RPMI8226 (cell line): ENCODE measurements at regions not wholly inside any gene's neighbourhood (a gene's known extent, or its start where the extent isn't known, plus 50 kb on each side); places are given as distances from the start of the nearest gene placed in this dataset.

Source experiments
- DNase-seq: peaks from one replicate; pipeline ENCODE4 v3.0.0-alpha.2; 2015

DNA sequence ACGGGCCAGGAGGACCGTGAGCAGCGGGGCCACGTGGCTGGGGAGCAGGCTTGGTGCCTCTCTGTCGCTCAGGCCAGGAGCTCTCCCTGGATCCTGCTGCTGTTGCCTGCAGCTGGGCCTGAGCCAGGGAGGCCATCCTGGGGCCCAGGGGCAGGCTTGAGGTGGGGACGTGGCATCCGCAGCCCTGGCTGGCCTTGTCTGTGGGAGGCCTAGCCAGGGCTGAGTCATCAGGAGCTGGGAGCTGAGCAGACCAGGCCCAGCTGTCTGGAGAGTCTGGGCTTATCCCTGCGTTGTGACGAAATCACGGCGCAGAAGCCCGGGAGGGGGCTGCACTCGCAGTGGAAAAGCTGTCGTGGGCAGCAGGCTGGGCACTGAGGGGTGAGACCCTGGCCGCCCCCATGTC, 138.8 kb upstream of the COL5A1 start:
- DNase-seq, result peak; percentile 48

DNA sequence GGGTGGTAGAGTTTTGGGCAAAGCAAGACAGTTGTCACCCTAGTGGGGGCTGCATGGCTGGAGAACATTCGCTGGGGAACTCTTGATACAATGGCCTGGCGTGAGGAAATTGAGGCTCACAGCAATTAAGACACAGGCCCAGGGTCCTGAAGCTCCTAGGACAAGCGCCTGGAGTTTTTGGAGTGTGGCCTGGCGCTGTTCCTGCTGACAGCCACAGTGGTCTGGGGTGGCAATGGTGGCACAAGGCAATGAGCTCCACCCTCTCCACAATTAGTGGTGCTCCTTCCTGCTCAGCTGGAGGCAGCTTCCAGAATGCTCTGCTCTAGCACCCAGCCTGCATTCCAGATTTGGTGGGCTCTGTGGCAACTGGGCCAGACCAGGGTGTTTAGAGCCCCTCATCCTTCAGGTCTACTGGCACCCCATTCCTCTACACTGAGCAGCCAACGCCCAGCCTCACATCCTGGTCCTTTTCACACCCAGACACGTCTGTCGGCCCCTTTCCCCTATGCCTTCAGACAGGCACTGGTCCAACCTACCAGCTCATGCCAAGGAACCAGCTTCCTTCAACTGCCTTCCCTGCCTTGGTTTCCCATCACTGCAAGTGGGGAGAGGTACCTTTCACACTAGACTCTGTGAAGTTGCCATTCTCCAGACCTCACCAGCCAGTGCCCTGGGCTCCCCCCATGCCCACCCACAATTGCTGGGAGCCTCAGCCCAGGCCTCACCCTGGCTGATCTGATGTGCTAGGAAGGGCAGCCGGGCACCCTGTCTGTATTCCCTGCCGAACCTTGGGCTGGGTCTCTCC, 138.1 kb upstream of the COL5A1 start:
- DNase-seq, result no peak

DNA sequence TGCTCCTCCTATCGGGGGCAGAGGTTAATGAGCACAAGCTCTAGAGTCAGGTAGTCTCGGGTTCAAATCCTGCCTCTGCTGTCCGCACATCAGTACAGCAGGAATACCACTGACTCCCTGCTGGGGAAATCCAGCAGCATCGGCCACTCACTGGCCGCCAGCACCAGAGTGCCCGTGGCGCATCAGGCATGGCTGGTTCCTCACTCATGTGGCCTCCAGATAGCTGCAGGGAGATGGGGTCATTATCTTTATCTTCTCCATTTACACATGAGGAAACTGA, 137.6 kb upstream of the COL5A1 start:
- DNase-seq, result no peak

DNA sequence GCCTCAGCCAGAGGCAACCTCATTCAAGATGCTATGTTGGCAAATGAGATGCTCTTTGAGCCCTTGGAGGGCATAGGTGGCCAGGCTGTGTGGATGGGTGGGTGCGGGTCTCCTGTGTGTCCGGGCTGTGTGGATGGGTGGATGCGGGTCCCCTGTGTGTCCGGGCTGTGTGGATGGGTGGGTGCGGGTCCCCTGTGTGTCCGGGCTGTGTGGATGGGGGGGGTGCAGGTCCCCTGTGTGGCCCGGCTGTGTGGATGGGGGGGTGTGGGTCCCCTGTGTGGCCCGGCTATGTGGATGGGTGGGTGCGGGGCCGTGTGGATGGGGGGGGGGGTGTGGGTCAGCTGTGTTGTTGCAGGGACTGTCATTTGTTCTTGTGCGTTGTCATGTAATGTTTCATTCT, 136.6 kb upstream of the COL5A1 start:
- no peak for DNase-seq

DNA sequence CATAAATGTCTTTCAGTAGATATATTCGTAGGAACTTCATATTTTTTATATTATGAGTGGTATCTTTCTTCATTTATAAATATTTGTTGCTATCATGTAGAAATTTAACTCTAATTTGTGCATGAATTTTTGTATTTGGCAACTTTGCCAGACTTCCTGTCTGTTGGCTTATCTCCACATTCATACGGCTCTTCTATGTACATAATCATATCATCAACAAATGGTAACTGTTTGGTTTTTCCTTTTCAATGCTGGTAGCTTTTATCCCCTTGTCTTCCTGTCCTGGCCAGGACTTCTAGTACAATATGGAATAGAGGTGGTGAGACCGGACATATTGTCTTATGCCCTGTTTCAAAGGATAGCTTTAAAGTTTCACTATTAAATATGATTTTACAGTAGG, 132.3 kb upstream of the COL5A1 start:
- no peak for DNase-seq

DNA sequence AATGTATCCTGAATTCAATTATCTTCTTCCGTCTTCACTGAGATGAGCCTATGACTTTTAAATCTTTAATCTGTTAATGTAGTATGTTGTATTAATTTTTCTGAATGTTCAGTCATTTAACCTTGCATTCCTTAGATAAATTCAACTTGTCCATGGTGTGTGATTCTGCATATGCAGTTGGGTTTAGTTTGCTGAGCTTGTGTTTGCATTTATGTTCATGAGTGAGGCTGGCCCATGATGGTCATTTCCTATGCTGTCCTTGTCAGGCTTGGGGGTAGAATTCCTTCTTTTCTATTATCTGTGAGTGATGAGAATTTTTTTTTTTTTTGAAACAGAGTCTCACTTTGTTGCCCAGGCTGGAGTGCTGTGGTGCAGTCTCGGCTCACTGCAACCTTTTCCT, 131.8 kb upstream of the COL5A1 start:
- no peak for DNase-seq

DNA sequence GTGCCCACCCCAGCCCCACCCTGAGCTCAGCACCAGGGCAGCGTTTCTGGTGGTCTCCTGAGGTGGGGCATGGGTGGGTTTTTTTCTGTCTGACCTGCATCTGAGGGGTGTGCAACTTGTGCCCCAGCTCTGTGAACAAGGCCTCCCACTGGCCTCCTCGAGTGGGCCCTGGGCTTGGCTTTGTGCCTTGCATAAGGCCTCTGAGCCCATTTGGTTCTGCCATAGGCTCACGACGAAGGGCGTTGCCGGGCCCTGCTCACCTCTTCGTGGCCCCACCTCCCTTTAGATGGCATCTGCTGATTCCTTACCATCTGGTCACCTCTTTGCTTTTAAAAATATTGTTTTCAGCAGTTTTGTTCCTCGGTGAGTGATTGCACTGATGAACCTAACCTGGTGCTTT, 127.1 kb upstream of the COL5A1 start:
- peak; percentile 31 for DNase-seq

DNA sequence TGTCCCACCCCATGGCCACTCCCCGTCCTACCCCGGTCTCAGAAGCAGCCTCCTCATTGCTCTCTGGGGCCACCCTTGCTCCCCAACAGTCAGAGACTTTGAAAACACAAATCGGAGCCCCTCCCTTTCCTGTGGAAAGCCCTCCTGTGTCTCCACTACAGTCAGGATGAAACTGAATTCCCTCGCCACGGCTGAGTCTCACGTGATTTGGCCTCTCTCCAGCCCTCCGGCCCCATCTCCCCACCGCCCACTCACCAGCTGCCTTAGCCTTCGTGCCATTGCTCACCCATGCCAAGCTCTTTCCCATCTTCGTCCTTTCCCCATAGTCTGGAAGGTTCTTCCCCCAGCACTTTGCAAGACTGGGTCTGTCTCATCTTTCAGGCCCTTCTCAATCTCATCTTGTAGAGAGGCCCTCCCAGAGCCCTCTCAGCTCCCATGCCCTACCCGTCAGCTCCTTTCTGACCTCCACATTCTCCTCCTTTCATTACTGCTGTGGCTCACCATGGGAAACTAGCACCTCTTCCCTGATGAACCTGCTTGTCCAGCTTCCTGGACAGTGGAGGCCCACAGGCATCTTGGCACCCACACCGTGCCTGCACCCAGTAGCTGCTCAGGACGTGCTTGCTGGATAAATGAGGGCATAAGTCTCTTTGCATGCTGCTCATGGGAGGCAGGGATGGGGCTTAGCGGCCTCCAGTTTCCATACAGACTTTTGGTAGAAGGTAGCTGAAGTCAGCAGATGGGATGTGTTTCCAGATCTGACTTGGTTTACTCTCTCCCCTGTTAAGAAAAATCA, 126.4 kb upstream of the COL5A1 start:
- DNase-seq, result no peak

DNA sequence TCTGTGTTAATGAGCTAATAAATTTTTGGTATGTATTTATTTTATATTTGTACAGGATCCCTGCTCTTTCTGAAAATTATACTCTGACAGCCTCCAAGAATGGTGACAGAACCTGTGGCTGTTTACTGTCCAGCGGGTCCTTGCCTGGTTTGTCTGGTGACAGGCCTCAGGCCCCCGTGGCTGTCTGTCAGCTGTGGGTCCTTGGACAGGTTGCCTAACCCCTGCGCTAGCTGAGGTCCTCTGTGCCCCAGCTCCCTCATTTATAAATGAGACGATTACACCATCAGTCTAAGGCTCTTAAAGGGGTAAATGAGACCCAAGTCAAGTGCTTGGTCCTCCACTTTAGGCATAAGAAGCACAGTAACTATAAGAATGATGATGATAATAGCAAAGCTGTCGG, 125.1 kb upstream of the COL5A1 start:
- no peak for DNase-seq

DNA sequence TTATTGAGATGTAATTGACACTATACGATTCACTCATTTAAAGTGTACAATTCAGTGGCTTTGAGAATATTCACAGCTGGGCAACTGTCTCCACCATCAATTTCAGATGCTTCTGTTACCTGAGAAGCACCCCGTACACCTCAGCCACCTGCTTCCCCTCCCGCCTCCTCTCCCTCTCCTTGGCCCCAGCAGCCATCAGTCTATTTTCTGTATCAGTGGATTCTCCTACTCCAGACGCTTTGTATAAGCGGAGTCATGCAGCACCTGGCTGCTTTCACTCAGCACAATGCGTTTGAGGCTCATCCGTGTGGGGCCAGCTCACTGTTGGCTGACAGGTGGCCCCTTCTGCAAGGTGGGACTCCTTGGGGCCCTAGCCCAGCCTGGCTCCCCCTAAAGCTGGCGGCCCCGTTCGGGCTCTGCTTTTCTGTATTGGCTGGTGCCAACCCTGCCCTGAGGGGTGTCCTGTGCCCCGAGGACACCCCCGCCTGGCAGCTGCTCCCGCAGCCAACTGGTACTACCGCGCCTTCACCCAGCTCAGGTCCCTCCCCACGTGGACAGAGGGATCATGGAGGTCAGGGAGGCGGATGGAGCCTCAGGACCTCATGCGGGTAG, 124.4 kb upstream of the COL5A1 start:
- DNase-seq, result no peak

DNA sequence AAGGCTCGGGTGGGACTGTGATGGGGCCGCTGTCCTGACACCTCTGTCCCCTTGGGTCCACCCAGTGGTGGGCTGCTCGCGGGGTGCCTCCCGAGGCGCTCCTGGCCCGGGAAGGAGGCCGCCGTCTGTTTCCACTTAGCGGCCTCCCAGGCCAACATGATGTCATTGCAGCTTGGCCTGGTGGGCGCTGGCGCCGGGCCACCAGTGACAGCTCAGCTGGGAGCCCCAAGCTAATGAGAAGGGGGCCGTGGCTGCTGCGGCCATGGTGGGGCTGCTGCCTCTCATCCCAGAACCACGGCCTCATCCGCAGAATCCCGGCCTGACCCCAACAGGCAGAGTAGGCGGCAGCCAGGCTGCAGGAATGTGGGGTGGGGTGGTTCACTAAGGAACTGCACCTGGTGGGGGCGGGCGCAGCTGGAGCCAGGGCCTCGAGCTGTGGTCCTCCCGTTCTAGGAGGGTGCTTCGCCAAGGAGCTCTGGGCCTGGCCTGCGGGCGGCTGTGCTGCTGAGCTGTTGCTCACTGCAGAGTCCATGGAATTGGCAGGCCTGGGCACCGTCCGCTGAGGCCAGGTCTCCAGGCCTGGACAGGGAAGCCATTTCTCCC, 123.5 kb upstream of the COL5A1 start:
- DNase-seq, result no peak

DNA sequence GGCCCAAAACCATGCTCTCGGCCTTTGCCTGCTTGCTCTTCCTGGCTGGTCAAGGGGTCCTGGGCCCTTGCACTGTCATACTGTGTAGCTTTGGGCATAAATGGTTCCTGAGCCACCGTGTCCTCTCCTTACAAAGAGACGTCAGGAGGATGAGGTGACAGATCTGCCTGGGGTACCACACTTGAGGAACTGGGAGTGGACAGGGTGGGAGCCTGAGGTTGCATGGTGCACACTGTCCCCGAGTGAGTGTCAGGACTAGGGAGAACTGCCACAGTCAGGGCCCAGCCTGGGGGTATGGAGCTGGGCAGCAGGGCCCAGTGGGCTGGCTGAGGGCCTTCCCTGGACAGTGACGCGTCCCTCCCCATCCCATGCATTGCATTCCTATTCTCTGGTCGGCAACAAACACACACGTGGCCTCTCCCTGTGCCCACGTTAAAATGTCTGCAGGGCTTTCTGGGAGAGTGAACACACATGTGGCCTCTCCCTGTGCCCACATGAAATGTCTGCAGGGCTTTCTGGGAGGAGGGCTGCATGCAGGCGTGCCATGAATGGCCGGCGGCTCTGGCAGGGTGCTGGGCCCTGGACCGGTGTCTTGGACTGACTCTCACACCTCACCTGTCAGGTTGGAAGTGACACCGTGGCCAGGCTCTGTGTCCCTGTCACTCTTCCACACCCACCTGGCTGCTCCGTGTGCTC, 122.1 kb upstream of the COL5A1 start:
- DNase-seq, result no peak

DNA sequence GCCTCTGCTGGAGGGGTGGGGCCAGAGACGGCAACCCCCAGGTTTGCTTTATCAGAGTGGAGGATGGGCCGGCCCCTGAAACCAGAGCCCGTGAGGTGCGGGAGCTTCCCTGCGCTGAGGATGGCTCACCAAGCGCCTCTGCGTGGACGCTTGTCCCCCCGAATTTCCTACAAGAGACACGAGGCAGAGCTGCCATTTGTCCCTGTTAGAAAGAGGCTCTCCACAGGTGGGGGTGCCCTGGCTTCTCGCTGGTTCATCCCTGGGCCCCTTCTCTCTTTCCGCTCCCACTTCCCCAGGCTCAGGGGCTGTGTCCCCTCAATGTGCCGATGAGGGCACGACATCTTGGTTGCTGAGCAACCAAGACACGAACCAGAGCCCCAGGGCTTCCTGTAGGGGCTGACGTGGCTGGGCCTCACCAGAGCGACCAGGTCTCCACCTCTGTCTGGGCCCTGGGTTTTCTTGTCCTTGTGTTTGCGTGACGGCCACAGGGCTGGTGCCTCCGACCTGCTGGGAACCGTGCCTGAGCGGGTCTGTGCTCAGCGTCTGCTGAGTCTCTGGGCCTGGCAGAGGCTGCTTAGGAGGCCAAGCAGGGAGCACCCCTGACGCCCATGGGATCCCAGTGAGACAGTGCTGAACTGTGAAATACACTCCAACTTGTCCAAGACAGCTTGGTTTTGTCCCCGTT, 119.6 kb upstream of the COL5A1 start:
- no peak for DNase-seq

DNA sequence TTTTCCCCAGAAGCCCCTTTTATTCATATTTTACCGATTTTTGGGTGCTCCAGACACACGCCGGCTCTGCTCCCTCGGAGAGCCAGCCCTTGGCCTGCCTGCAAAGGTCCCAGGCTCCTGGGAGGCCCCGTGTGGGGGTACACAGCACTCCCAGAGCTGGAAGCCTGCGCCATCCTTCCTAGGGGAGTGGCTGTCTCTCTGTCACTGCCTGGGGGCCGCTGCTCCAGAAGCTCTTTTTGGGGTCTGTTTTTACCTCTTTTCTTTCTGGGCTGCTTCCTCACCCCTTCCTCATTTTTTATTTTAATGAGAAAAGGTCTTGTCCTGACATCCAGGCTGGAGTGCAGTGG, 119.1 kb upstream of the COL5A1 start:
- no peak for DNase-seq

DNA sequence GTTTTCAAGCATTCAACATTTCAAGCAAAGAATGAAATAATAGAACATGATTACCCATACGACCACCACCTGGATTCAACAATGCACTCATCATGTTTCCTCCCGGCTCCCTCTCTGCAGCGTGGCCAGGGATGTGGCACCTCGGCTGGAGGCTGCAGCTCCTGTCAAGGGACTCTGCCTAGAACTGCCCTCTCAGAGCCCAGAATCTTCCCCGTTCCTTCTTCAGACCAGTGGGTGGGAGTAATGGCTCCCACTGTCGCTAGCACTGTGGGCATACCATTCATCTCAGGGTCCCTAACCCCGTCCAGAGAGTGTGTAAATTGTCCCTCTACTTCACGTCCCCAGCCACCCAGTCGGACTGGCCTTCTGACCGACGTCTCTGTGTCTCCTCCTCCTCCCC, 118.6 kb upstream of the COL5A1 start:
- DNase-seq, result no peak

DNA sequence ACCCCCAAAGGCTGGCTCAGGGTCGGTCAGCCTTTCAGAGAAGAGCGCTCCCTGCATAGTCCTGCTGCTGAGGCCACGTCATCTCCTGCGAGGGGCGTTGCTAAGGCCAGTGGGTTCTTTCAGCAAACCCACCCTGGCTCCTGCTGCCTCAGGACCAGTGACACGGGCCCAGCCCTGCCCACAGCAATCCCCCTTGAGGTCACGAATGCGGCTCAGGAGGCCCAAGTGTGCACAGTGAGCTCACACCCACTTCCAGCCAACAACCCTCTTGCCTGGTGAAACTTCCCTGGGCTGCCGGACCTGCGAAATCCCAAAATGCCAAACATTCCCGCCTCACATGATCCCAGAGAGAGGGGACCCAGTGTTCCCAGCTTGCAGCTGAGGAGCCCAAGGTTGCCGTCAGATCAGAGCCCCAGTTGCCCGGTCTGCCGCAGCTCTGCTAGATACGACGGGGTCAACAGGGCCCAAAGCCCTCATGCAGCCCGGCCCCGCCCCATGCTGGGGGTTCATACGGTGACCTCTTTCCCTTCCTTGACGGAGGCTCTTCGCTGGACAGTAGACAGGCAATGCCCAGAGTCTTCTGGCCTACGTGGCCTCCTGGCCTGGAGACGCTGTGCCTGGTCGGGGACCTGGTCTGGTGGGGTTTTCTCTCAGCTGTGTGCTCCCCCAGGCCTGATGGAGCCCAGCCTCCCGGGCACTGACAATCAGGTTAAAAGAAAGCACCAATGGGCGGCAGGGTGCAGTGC, 116.4 kb upstream of the COL5A1 start:
- no peak for DNase-seq

DNA sequence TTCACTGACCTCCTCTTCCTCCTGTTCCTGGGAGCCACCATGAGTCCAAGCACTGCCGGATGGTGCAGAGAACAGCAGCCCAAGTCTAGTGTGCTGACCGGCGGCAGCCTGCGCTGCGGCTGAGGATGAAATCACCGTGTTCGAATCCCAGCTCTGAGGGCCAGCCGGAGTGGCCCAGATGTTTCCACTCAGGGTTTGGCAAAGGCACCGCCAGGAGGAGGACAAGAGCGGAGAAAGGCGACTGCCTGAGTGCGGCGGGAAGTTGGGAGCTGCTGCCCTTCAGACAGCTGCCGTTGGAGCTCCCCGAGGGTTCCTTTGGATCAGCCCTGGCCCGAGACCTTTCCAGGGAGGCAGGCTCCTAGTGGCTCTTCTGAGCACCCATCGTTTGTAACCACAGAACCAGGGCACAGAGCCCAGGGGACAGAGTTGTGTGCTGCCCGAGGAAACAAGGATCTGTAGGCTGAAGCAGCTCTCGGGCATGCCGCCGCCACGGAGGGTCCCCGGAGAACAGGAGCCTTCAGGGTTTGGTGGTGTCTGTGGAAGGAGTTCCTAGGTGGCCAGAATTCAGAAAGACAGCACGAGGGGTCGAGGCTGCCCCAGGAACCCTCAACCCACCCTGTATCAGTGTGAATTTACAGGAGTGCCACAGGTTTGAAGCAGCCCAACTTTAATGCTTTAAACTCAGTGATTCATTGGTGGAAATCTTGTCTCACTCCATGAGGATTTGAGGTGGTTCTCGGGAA, 115.6 kb upstream of the COL5A1 start:
- DNase-seq, result no peak

DNA sequence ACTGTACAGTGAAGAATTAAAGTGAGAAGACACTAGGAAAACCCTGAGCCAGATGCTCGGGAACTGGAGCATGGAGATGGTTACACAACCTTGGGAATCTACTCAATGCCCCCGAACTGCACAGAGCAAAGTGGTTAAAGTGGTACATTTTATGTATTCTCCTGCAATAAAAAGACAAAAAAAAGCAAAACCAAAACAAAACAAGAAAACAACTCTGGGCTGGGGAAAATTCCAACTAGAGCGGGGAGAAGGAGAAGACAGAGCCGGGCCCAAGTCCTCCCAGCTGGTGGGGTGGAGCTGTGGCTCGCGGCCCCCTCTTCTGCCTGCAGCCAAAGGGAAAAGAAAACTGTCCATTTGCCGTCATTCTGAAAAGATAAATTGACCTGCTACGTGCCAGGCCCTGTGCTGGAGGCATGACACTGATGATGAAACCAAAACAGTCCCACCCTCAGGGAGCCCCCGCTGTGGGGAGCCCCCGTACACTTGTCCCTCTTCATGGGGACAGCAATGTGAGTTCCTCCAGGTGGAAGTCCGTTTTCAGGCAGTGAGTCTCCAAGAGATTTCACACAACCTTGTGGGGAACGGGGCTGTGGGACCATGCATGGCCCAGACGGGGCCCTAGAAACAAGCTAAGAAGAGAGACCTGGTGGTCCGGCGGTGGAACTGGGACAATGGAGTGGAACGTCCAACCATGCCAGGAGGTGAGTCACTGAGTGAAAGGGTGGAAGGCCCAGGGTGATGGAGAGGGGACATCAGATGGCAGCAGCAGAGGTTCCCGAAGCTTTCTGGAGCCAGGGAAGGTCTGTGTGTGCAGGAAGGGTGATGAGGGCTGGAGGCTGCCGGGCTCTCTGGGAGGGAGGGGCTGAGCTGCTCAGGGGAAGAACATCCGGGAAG, 114.8 kb upstream of the COL5A1 start:
- no peak for DNase-seq

DNA sequence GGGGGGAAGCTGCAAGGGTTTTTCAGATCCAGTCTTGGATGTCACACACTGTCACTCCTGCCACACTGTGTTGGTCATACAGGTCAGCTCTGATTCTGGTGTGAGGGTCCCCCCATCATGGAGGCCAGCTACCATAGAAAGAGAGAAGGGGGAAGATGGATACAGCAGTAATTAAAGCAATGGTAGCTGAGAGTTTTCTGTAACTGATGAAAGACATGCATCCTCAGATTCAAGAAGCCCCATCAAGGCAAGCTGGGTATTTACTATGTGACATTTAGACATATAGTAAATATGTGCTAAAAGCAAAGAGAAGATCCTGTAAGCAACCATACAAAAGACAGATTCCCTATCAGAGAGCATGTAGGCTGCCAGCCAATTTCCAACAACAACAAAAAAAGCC, 110.9 kb upstream of the COL5A1 start:
- DNase-seq, result no peak
